ENCODE measurements at regions not wholly inside any gene's neighbourhood (a gene's known extent, or its start where the extent isn't known, plus 50 kb on each side); places are given as distances from the start of the nearest gene placed in this dataset.
A peak's percentile ranks its signal among the peaks of the same experiment; 100 is the strongest.

DNA sequence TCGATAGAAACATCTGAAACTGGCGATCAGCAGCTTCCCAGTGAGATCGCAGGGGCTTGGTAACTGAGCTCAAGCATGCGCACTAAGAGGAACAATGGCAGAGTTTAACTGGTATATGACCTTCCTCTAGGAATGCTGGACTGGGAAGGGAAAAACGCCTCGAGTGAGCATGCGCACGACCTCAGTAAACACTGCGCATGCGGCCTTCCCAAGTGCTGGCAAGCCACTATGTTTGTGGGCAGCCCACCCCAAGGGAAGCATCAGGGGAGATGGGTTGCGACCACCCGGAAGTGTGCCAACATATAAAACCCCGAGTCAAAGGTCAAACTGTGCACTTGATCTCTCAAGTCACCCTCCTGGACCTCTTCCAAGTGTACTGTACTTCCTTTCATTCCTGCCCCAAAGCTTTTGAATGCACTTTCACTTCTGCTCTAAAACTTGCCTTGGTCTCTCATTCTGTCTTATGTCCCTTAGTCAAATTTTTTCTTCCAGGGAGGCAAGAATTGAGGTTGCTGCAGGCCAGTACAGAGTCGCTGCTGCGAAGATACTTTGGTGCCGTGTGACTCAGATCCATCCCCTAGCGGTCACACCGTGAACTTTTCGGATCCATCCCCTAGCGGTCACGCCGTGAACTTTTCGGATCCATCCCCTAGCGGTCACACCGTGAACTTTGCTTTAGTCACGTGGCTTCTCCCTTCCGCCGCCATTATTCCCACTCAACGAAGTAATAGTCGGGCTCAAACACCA lies 243.3 kb downstream of the FAM43A start:
- peak; percentile 43 for DNase-seq (ENCODE audit: low spot score)

DNA sequence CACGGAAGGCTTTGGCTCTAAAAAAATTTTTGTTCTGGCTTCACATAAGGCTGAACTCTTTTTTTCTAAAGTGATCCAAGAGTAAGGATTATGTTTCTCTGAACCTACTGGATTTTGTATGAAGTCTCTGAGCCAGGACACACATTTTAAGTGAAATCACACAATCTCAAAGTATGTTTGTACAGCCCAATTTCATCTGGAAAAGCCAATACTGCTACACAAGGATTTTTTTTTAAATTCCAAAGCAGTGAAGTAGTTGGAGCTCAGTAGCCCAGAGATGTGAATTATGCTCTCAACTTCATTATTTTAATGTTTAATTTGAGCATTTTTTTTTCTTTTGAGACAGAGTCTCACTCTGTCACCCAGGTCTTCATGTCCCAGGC lies 243.9 kb downstream of the FAM43A start:
- no peak for DNase-seq (ENCODE audit: low spot score)

DNA sequence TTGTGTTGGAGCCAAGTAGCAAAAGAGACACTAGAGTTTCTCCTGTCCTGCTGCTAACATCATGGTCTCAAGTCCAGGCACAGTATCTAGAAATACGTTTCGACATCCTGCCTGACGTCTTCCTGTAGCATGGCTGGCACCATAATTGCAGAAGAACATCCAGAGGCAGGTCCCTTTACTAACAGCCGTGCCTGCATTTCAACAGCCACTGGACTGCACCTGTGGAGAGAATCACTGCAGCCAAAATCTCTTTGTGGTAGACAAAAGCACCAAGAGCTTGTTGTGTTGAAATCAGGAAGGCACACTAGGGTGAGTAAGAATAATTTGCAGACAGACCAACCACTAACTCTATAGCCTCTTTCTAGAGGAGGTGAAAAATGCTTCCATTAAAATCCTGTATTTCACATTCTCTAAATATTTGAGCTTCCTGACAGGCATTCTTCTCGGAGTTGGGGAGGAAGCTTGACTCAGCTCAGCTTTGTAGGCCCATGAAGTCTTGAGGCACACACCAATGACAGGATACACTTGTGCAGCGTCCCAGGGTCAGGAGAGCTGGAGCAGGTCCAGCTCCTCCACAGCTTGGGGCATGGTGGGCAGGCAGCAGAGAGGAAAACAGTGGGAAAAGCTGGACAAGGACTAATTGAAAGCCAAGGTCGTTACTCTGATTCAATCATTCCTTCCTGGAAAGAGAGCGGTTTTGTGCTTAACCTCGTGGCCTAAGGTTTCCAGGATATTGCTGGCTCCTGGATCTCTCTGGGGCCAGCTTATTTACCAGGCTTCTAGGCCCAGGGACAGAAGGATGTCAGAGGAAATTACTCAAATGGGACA lies 244.9 kb downstream of the FAM43A start:
- no peak for DNase-seq (ENCODE audit: low spot score)

DNA sequence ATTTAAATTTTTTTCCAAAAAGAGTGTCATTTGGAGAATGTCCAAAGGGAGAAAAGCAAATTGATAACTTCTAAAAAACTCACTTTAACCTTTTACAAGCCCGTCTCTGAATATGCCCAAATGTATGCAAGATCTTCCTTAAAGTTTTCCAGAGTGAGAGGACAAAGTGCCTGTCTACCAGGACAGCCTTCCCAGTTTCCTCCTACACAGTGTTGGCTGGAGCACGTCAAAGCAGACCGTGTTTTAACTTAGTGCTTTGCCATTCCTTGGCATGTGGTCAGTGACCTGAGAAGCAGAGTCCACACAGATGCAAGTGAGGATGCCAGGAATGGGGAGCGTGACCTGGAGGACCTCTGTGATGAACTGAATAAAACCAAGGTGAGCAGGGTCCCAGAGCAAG lies 245.7 kb downstream of the FAM43A start:
- no peak for DNase-seq (ENCODE audit: low spot score)

DNA sequence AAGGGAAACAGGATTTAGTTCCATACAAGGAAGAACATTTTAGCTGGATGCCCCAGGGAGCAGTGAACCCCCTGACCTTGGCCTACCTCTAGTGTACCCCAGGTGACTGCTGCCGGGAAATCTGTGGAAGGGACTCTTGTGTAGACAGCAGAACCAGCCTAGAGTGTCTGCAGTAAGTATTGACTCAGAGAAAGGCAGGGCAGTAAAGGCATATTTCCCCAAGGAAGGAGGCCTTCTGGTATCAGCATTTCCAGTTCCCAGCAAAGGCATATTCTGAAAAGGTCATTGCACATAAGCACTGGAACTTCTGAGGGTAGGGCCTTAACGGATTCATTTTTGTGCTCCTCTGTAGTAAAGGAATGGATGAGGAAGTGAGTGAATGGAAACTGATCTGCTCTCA lies 246.2 kb downstream of the FAM43A start:
- no peak for DNase-seq (ENCODE audit: low spot score)

DNA sequence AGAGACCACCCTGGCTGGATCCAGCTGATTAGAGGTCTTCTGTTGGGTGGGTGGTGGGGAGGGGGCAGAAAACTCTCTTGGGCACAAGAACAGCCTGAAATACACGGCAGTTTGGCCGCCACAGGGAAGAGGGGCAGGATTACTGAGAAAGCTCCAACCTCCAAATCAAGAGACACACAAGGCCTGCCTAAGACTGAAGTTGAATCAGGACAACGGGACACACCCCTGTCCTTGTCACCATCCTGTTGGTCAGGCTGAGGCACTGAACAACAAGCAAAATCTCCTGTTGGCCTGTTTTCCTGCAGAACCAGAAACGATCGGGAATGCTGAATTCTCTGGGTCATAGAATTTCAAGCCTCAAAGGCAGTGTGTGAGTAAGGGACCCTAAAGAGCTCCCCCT lies 247.8 kb downstream of the FAM43A start:
- no peak for DNase-seq (ENCODE audit: low spot score)

DNA sequence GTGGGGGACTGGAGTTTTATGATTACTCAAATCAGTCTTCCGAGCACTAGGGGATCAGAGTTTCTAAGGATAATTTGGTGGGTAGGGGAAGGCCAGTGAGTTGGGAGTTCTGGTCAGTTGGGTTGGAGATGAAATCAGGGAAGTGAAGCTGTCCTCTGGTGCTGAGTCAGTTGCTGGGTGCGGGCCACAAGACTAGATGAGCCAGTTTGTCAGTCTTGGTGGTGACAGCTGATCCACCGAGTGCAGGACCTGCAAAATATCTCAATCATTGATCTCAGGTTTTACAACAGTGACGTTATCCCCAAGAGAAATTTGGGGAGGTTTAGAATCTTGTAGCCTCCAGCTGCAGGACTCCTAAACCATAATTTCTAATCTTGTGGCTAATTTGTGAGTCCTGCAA lies 249.4 kb downstream of the FAM43A start:
- DNase-seq (ENCODE audit: low spot score) = no peak

DNA sequence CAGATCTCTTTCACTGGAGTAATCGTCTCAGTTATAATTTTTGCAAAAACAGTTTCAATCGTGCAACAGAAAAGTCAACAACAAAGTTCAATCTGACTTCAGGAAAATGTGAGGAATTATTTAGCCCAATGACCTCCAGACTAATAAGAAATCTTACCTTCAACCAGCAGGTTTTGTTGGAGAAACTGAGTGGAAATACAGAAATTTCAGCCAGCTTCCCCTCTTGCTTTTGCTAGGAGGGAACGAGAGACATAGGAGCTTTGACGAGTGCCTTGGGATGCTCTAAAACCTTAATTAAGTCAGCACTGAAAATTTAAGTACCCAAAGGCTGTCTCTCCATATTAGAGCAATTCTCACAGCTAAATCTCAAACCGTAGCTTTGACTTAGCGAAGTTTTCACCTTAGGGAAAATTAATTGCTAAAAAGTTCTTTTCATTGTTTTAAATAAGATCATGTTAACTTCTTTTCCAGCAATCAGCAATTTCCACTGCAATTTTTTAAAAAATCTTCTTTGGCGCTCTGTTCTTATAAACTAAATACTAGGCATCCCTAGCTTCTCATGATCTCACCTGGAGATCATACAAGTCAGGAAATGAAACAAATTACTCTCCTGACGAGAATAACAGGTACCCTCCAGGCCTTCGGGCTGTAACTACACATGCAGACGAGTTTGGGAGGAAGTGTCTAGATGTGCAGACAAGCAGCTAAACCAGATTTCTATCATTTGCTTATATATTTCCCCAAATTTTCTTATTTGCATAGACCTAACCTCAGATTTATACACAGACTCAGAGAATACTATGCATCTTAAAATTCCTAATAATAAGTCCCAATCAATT lies 250.2 kb downstream of the FAM43A start:
- DNase-seq (ENCODE audit: low spot score) = no peak

DNA sequence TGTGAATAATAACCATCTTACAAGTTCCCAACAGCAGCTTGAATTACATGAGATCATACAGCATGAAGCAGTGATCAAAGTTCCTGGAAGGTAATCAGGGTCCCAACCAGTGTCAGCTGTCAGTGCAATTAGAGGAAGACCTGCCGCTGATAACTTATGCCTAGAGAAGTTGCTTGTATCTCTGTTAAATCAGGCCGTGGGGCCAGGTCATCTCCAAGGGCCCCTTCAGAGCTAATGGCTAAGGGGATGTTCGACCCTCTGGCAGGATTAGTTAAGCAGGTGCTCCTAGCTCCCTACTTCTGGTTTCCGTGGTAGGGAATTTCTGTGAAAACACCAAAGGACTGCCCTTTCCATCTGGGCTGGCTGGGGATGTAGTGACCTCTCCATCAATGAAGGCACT lies 251.0 kb downstream of the FAM43A start:
- DNase-seq (ENCODE audit: low spot score) = no peak

DNA sequence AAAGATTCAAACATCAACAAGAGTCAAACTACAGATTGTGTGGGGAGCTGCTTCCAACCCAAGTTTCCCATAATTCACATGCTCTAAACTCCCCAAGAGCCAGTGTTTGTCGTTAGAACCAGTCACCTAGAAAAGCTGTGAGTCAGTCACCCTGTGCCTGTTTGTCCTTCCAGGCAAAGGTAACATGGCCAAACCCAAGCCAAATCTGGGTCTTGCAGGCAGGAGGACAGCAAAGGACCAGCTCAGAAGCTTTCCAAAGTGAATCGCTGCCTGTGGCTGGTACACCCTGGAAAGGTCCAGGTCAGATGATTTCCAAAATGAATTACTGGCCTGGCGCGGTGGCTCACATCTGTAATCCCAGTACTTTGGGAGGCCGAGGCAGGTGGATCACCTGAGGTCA lies 251.5 kb downstream of the FAM43A start:
- DNase-seq (ENCODE audit: low spot score) = no peak

DNA sequence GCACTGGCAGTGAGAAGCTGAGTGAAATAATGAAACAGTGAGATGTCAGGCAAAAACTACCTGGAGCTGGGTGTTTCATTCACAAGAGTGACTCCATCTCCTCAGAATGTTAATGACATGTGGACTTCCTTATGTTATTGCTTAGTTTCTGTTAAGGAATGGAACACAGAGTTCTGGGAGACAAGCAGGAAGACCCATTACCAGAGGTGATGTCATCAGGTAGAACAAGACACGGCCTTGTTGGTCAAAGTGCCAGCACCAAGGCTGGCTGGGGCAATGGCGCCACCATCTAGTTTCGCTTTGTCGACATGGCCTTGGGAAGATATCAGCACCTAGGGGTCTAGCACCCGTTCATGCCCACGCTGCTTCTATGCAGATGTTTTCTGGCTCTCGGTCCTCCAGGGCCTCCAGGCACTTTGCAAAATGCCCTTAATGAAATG lies 252.2 kb downstream of the FAM43A start:
- no peak for DNase-seq (ENCODE audit: low spot score)

DNA sequence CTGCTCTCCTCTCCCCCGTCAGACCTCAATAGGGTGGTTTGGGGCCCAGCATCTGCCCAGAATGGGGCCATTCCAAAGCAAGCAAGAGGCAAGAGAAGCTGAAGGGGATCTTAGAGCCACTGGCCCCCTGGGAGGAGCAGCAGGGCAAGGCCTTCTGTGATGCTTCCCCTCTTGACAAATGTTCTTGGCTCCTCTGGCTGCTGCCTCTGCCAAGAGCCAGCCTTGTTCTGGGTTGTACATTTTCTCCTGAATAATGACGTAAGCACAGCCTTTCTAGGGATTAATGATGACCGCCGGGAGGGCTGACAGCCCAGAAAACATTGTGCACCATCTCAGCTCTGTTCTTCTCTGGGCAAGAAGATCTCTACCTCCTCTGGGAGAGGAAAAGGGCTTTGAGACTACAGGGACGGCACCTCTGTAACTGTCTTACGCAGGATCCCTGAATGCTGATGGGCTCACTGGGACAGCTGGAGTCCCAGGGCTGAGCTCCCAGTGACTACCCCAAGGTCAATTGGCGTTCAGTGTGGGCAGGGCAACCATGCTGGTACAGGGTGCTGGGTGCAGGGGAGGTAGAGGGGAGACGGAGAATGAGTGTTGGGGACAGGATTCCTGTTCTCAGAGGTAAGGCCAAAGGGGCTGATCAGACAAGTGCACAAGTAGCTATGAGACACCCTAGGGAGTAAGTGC lies 253.3 kb downstream of the FAM43A start:
- no peak for DNase-seq (ENCODE audit: low spot score)

DNA sequence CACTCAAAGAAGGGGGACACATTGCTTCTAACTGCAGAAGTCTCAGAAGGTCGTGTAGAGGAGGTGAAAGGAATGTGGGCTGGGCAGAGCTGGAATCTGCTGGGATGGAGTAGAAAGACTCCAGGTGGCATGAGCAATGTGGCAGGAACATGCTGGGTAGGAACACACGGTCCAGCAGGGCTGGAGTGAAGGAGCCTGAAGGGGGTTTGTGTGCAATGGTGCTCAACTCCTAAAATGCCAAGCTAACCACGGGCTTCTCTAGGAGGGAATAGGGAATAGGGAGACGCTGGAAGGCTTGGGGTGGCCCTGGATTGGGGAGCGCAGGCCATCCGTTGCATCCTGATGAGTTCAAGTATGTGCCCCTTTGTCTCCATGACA lies 253.8 kb downstream of the FAM43A start:
- no peak for DNase-seq (ENCODE audit: low spot score)

DNA sequence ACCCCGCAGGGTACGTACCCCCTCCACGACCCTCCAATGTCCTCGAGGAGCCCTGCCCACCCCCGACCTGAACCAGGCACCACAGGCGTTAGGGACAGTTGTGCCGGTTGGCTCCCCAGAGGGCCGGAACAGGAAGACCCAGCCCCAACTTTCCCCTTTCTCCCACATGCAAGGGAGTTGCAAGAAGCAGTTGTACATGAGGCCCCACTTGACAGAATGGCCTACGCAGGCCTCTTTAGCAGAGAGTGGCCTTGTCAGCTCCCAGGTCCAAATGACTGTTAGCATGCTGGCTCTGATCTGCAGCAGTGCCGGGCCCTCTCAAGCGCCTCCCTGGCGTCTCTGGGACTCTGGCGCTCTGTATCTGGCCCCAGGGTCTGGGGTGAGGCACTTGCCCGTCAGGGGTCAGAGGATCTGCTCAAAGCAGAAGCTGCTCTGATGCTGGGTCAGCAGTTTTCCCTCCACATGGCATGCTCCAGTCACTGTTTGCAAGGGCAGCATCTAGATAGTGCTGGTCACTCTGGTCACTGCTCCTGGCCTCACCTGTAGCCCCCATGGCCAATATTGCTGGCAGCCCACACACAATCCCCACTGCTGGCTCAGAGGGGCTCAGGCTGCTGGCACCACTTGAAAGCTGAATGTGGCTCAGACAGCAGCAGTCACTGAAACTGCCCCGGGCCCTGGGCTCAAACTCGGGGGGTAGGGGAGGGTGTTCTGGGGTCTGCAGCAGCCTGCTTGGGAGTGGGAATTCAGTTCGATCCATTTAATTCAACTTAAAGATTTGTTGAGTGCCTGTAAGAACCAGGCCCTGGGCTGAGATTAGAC lies 254.5 kb downstream of the FAM43A start:
- DNase-seq (ENCODE audit: low spot score) = no peak

DNA sequence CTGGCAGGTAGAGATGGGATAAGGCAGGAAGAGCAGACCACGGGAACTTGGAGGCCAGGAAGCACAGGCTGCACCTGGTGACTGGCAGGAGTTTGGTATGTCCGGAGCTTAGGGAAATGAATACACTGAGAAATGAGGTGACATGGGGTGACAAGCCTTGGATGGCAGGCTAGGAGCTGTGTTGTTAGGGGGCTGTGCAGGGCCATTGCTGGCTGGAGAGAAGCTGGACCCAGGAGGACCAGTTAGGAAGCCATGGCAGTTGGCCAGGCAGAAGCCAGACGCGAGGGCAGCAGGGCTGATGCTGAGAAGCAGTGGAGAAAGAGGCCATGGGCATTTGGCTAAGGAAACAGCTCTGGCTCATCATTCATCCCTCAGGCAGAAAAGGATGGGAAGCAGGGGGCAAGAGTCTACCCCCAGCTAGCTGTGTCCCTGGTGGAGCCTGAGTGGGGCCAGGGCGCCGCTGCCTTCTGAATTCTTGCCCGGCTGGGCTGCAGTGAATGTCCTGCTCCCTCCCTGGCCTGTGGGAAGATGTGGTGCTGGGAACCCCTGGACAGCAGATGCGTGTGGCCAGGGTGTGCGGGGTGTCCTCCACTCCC lies 255.8 kb downstream of the FAM43A start:
- DNase-seq (ENCODE audit: low spot score) = no peak

DNA sequence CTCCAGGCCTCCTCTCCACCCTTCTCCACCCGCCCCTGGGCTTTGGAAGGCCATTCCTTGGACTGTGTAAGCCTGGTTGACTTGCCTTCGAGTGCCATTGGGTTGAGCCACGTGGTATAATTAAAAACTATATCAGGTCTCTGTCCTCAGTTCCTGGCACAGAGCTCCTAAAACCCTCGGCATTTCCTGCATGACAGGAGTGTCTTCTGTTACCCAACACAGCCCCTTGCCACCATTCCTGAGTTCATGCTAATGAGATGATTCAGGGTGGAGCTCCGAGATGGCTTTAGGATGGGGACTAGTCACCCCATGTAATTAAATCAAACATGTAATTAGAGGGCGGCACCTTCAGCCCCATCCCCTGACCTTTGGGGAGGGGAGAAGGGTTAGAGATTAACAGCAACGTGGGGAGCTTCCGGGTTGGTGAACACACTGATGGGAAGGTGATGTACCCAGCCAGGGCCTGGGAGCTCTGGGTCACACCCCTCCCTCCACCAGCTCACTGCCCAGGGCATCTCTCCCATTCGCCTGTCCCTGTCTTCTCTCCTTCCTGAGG lies 256.4 kb downstream of the FAM43A start:
- no peak for DNase-seq (ENCODE audit: low spot score)

DNA sequence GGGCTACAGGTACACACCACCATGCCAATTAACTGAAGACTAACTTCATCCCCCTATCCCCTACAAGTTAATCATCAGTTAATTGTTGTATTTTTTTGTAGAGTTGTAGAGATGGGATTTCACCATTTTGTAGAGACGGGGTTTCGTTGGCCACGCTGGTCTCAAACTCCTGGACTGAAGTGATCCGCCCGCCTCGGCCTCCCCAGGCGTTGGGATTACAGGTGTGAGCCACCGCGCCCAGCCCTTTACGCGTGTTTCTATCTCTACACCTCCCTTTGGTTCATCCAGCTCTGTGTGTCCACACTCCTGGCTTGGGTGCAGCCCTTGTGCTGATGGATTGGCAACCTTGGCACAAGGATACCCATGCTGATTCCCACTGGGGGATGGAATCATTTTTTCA lies 258.8 kb downstream of the FAM43A start:
- DNase-seq (ENCODE audit: low spot score) = no peak

DNA sequence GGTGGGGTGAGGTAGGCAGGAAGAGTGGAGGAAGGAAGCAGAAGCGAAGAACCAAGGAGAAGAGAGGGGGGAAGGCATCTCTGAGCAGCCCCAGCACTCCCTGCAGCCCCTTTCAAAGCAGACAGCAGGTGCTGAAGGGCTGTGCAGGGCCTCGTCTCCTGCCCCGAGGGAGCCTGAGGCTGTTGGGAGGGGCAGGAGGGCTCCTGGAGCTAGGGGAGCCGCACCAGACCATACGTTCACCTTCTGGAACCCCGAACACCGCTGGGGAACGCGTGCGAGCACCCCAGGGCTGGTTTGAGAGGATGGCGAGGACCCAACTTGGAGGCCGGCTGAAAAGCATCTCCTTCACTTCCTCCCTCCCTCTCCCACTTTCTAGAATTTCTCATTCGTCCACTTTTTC lies 259.8 kb downstream of the FAM43A start:
- DNase-seq (ENCODE audit: low spot score) = no peak

DNA sequence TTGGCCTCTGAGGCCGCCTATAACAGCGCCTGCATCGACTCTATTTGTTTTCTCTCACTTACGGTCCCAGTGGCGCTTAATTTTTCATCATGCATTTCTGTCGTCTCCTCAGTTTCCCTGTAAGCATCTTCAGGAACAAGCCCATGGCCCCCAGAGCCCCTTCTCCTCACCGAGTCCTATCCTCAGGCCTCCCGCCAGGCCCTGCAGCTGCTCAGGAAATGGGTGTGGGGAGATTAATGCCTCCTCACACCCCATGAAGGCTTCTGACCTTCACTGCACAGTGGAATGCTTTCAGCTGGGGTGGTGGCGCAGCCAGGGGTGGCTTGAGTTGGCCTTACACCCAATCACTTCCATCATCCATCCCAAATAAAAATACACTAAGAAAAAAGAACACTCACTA lies 260.4 kb downstream of the FAM43A start:
- no peak for DNase-seq (ENCODE audit: low spot score)

DNA sequence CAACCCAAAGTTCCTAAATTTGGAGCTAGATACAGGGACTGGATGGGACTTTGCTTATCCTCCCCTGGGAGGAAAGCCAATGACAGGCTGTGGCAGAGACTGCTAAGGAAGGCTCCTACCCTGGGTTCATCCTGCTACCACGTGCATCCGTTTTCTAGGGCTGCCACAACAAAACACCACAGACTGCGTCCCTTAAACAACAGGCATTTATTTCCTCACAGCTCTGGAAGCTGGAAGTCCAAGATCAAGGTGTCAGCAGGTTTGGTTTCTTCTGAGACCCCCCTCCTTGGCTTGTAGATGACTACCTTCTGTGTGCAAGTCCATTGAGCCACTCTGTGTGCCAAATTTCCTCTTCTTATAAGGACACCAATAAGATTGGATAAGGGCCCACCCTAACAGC lies 263.9 kb downstream of the FAM43A start:
- DNase-seq (ENCODE audit: low spot score) = no peak
